Nucleus accumbens (tissue), 56 donors: ENCODE measurements at regions not wholly inside any gene's neighbourhood (a gene's known extent, or its start where the extent isn't known, plus 50 kb on each side); places are given as distances from the start of the nearest gene placed in this dataset.
"Not testable (repeated sequence)": the region's sequence is repeated elsewhere in the genome, so short reads cannot be mapped to it uniquely, and the experiment has no call there.

Experiments used
- DNase-seq, 56 donors: peaks; one replicate each; lab custom pipeline; 2025; lab: John Stamatoyannopoulos, UW

DNA sequence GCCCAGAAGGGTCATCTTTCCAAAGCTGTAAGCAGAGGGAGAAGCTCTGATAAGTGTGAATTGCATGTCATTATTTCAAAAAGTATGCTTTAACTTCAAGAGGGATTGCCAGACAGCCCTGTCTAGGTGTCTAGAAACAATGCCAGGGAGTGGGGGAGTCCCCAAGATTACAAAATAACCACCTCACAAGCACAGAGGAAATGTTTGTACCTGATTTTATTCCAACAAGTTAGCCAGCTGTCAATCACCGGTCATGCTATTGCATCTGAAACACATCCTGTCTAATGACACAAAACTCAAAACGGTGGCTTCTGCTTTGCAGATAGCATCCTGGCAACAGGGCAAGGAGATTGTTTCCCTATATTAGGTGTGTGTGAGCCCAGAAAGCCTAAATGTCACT lies 154.2 kb upstream of the WWC1 start:
- no peak for DNase-seq

- DNase-seq, result no peak
Measured at GRCh38 chr5:168140241-168140640, 151.2 kb upstream of the WWC1 start.

GRCh38 chr5:168142402-168142801 lies 149.0 kb upstream of the WWC1 start:
- no peak for DNase-seq

- DNase-seq, result not testable (repeated sequence)
Measured at GRCh38 chr5:168143521-168143920, 147.9 kb upstream of the WWC1 start.

- DNase-seq, result no peak
Measured at GRCh38 chr5:168147106-168147505, 144.3 kb upstream of the WWC1 start.

GRCh38 chr5:168147568-168148360 lies 143.7 kb upstream of the WWC1 start:
- DNase-seq, result no peak

DNA sequence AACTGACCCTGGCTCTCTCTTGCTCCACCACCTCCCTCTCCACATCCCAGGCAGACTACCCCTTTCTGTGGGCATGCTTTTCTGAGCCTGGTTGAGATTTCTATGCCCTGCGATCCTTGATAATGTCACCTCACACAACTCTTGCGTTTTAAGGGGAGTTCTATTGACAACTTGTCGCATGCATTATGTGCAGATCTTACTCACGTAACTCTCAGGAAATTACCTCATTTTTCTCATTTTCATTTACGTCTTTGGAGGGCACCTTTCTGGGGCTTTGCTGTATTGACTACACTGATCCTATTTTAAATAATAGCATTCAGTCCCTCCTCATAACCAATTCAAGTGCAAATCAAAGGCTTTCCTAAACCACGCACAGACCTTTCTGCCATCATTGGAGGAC lies 140.4 kb upstream of the WWC1 start:
- no peak for DNase-seq

DNA sequence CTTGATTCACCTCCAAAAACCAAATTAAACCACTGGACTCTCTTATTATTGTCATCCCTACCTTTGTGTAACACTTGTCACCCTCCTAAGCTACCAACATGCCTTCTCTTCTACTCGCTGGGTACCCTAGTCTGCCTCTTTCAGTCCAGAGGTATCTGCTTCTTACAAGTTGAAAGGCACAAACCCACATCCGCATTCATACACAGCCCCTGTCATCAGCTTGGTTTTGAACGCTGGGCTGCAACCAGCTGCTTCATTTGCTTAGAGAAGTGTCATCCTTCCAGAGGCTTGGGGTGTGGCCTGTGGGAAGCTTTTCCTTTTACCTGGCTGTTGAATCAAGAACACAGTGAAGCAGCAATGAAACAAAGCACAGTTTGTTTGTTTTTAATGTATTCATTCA lies 138.8 kb upstream of the WWC1 start:
- peak in 3 of 56 donors; percentile 4 to 26 (median 12) for DNase-seq

GRCh38 chr5:168153263-168153875 lies 138.1 kb upstream of the WWC1 start:
- DNase-seq, result no peak

DNA sequence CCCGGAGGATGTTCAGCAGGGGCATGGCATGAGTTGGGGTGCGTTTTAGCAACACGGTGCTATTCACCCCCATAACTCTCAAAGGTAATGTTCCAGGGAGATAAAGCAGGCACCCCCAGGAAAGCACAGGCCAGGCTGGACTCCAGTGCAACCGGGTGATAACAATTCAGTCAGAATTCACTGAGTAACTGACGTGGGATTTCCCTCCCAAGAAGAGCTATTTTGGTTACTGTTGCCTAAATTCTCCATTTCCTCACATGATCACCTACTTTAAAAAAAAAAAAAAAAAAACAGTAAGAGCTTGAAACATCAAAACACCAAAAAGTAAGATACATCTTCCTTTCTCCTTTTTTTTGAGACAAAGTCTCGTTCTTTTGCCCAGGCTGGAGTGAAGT lies 137.6 kb upstream of the WWC1 start:
- DNase-seq, result no peak

DNA sequence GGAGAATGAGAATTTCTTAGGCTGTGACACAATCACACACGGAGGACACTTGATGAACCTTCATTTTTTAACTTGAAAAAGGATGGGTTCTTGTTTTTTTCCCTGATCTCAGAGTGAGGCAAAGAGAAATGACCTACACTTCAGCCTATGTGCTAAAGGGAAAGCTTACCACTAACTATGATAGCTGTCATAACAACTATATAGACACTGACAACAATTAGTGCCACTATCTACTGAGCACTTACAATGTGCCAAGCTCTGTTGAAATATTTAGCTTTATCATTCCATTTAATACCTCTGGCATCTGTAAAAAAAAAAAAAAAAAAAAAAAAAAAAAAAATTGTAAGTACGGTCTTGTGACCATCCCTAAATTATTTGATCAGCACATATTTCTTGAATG lies 135.9 kb upstream of the WWC1 start:
- no peak for DNase-seq

DNA sequence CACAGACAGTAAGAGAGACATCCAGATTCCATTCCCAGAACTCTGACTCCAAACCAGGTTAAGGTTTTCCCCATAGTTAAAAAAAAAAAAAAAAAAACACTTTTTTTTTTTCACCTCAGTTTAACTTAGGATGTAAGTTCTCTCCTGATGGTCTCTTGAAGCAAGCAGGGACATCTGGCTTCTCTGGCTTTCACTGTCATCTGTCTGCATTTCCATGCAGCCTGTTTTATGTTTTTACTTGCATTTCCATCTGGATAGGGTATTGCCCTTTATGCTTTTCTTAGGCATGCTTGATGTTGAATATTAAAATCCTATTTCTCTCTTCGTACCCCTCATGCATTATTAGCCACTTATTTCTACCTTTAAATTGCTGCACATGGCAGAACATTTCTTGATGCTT lies 135.3 kb upstream of the WWC1 start:
- DNase-seq, result no peak

GRCh38 chr5:168157141-168157540 lies 134.3 kb upstream of the WWC1 start:
- DNase-seq, result no peak

DNA sequence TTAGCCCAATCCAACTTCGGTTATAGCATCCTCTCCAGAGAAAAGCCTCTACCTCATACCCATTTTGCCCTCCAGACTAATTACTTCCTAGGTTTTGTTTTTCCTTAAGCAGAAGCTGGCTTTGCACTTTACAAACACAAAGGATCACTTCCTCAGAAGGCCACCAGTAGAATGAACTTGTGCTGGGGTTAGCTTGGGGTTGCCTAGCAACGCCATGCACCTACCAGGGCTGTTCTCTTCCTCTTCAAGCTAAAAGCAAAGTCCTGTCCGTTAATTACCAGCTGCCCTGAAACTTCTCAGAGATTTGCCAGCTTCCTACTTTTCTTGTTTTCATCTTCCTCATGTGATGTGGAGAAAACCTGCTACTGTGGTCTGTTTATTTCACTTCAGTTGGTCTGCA lies 132.0 kb upstream of the WWC1 start:
- no peak for DNase-seq

GRCh38 chr5:168162464-168162863 lies 129.0 kb upstream of the WWC1 start:
- peak in 7 of 56 donors; percentile 6 to 27 (median 13) for DNase-seq

DNA sequence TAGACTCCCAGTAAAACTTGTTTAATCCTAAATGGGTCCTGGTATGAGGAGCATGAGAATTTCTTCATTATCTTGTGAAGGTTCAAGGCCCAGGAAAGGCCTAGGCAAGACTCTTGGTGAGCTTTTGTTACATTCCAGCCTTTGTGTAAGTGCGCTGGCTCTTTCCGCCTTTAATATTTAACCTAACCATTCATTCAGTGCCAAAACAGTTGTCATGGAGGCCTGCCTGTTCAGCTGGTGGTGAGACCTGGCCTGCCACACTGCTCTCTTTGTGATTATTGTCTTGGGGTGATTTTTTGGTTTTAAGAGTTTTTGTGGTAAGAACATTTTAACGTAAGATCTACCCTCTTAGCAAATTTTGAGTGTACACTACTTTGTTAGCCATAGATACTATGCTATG lies 127.5 kb upstream of the WWC1 start:
- no peak for DNase-seq

DNA sequence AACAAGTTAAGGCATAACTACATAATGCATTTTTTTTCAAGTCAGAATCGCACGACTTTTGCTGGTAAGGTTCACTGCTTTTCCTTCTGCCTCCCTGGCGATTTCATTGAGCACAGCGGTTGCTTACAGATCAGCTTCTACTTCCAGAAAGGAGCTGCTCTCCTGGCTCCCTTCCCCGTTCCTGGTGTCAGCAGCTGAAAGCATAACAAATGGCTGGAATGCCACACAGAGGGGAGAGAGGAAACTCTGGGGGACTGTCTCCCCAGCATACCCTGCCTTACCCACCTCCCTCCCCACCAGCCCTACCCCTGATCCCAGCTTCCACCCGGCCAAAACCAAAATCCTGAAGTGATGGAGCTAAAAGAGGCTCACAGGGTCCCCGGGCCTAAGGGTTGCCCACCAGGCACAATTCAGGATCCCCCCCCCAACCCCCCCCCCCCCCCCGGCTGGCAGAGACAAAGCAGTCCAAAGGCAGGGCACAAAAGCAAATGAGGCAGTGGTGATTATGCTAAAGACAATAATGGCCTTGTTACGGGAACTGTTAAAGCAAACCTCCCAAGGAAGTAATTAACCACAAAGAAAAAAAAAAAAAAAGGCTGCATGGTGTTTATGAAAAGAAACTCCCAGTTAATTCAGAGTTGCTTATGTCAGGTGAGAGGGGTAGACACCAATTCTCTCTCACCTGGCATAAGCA lies 126.1 kb upstream of the WWC1 start:
- DNase-seq, result peak in 14 of 56 donors; percentile 5 to 44 (median 22)

- no peak for DNase-seq
Measured at GRCh38 chr5:168165977-168166376, 125.5 kb upstream of the WWC1 start.

DNA sequence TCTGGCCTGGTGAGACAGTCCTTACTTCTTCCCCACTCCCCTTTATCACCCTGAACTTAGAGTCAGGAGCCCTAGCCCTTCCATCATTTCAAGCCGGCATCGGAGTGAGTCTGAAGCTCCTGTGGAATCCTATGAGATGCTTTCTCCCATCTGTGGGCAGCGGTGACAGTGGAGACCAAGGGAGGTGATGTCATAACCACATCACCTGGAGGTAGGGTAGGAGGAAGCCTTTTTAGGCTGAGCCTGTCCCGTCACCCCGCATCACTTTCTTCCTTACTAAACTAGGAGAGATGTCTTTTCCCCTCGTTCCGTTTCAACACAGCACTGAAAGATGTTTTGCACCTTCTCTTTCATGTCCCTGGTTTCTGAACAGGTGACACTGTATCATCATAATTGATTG lies 124.1 kb upstream of the WWC1 start:
- peak in 1 of 56 donors; percentile 11 for DNase-seq

DNA sequence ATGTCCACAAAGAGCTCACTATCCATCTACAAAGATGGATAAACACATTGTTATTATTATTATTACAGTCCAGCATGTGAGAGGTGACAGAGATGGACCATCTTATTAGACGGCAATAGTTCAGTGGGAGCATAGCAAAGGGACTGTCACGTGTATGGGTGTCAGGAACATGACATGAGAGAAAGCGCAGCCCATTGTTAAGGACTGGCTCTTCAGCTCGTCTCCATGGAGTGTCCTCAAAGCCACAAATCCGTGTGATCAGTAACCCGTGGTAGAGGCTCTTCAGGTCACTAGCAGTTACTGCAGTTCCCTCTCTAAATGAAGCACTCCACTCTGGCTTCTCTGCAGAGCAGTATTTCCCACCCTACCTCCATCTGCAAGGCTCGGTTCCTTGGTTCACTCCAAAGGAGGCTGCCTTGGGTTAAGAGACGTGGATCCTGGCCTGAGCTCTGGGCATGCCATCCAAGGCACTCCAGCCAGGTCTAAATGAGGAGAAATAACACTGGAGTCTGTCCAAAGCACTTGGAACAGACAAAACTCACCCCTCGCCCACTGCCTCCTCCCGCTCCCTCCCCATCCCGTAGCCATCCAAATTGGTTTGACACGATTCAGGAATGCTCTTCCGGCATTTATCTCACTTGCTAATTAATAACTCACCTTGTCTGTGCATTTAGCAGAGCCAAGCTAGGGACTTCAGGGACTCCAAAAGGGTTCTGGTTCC lies 122.3 kb upstream of the WWC1 start:
- peak in 2 of 56 donors; percentile 8 to 11 for DNase-seq

GRCh38 chr5:168169791-168170190 lies 121.7 kb upstream of the WWC1 start:
- DNase-seq, result no peak
